SK-N-SH (cell line): ENCODE measurements at regions not wholly inside any gene's neighbourhood (a gene's known extent, or its start where the extent isn't known, plus 50 kb on each side); places are given as distances from the start of the nearest gene placed in this dataset.

ENCODE experiments used
- CTCF ChIA-PET: fragments of 300-600, 350-600 bp; formaldehyde crosslinking; extraction: SDS; loops from one replicate; lab custom pipeline; 2021; lab: Yijun Ruan, JAX
- POLR2A ChIA-PET: fragments of 350-600 bp; sonication (Branson Sonifier 250); formaldehyde crosslinking; extraction: SDS; loops from one replicate; lab custom pipeline; 2020; ENCODE audit warnings: antibody characterized with exemption, inconsistent platforms; lab: Yijun Ruan, JAX
- DNase-seq: peaks from one replicate; pipeline ENCODE4 v3.0.0; 2012
- H2AFZ ChIP-seq: fragments of 200-600 bp; sonication (generic); 2 replicates; pipeline ENCODE4 v1.8.1; 2016; ENCODE audit warnings: antibody characterized with exemption, mild to moderate bottlenecking, low read depth
- H3F3A ChIP-seq: fragments of 200-600 bp; sonication (generic); replicated peaks from 2 replicates; pipeline ENCODE3; 2016; ENCODE audit warnings: antibody characterized with exemption, mild to moderate bottlenecking; ENCODE audit not compliant: insufficient read depth
- H3K27ac ChIP-seq, 2 experiments: fragments of 200-500 bp in 1 of 2; fragments of 200-600 bp in 1 of 2; sonication (Bioruptor generic) in 1 of 2; sonication (generic), shearing (Covaris generic) in 1 of 2; 2 replicates each; pipeline versions ENCODE4 v1.5.1 to v1.6.1; 2014 to 2016; ENCODE audit warnings: low read depth in 2 of 2, inconsistent platforms in 1 of 2, low read length in 1 of 2, mild to moderate bottlenecking in 1 of 2, mixed read lengths in 1 of 2
- H3K27me3 ChIP-seq: fragments of 200-600 bp; sonication (generic), shearing (Covaris generic); 2 replicates; pipeline ENCODE4 v1.6.1; 2016; ENCODE audit warnings: mixed run types; ENCODE audit not compliant: insufficient read depth
- H3K36me3 ChIP-seq, 2 experiments: fragments of 200-500 bp in 1 of 2; fragments of 200-600 bp in 1 of 2; sonication (Bioruptor generic) in 1 of 2; sonication (generic) in 1 of 2; replicated peaks in 1 of 2; 2 replicates each; pipeline versions ENCODE3 to v1.5.1; 2014 to 2016; ENCODE audit warnings: low read length in 1 of 2, mild to moderate bottlenecking in 1 of 2; ENCODE audit not compliant: insufficient read depth in 2 of 2, control insufficient read depth in 1 of 2
- H3K4me1 ChIP-seq, 2 experiments: fragments of 200-500 bp in 1 of 2; fragments of 200-600 bp in 1 of 2; sonication (Bioruptor generic) in 1 of 2; sonication (generic), shearing (Covaris generic) in 1 of 2; 2 replicates each; pipeline versions ENCODE4 v1.5.1 to v1.6.1; 2014 to 2016; ENCODE audit warnings: low read depth in 1 of 2, low read length in 1 of 2, mixed run types in 1 of 2; ENCODE audit not compliant: insufficient read depth in 2 of 2, control insufficient read depth in 1 of 2
- H3K4me2 ChIP-seq: fragments of 200-600 bp; sonication (generic), shearing (Covaris generic); 2 replicates; pipeline ENCODE4 v1.6.1; 2017; ENCODE audit warnings: mixed run types
- H3K4me3 ChIP-seq, 2 experiments: fragments of 200-500 bp in 1 of 2; fragments of 200-600 bp in 1 of 2; sonication (Bioruptor generic) in 1 of 2; sonication (generic), shearing (Covaris generic) in 1 of 2; 2 replicates each; pipeline versions ENCODE4 v1.5.1 to v1.8.1; 2014 to 2016; ENCODE audit warnings: low read depth in 2 of 2, inconsistent platforms in 1 of 2, low read length in 1 of 2, mild to moderate bottlenecking in 1 of 2, mixed read lengths in 1 of 2, moderate library complexity in 1 of 2
- H3K79me2 ChIP-seq: fragments of 200-600 bp; sonication (generic); 2 replicates; pipeline ENCODE4 v1.8.1; 2017; ENCODE audit warnings: mild to moderate bottlenecking; ENCODE audit not compliant: insufficient read depth
- H3K9ac ChIP-seq: fragments of 200-600 bp; sonication (generic); 2 replicates; pipeline ENCODE4 v1.6.1; 2017; ENCODE audit warnings: mixed run types
- H3K9me2 ChIP-seq: fragments of 200-600 bp; sonication (generic); 2 replicates; pipeline ENCODE4 v1.6.1; 2017; ENCODE audit warnings: mixed run types
- H3K9me3 ChIP-seq: fragments of 200-600 bp; sonication (generic); 2 replicates; pipeline ENCODE4 v1.6.1; 2017; ENCODE audit warnings: mixed run types, mild to moderate bottlenecking, moderate library complexity
- H4K20me1 ChIP-seq: fragments of 200-600 bp; sonication (generic); 2 replicates; pipeline ENCODE4 v1.6.1; 2017; ENCODE audit warnings: mild to moderate bottlenecking, mixed run types; ENCODE audit not compliant: insufficient read depth
- CHD2 ChIP-seq: fragments of 150-350 bp; IDR thresholded peaks from 2 replicates; pipeline ENCODE4 v1.6.1; 2018; ENCODE audit warnings: low read length; ENCODE audit not compliant: partially characterized antibody
- ELF1 ChIP-seq: IDR thresholded peaks from 2 replicates; pipeline ENCODE4 v1.4.0; 2012
- EP300 ChIP-seq, 2 experiments: IDR thresholded peaks; 2 replicates each; pipeline versions ENCODE4 v1.4.0 to v1.6.1; 2012; ENCODE audit warnings: borderline replicate concordance in 1 of 2, low read depth in 1 of 2, low read length in 1 of 2
- EZH2phosphoT487 ChIP-seq: fragments of 200-600 bp; sonication (generic); IDR thresholded peaks from 2 replicates; pipeline ENCODE4 v1.6.1; 2017; ENCODE audit warnings: low read depth, mixed run types, mild to moderate bottlenecking, antibody characterized with exemption, moderate library complexity, borderline replicate concordance
- FOSL2 ChIP-seq: IDR thresholded peaks from 2 replicates; pipeline ENCODE4 v1.4.0; 2012; ENCODE audit warnings: low read depth, mild to moderate bottlenecking, moderate library complexity, borderline replicate concordance
- FOXM1 ChIP-seq: IDR thresholded peaks from 2 replicates; pipeline ENCODE4 v1.4.0; 2012; ENCODE audit warnings: low read depth, mild to moderate bottlenecking
- GATA2 ChIP-seq: sonication (generic); formaldehyde crosslinking; IDR thresholded peaks from 2 replicates; pipeline ENCODE4 v1.5.0; 2020; ENCODE audit warnings: mild to moderate bottlenecking, missing genetic modification reagents
- MEF2A ChIP-seq: IDR thresholded peaks from 2 replicates; pipeline ENCODE4 v1.4.0; 2012; ENCODE audit warnings: low read depth, borderline replicate concordance
- NFIC ChIP-seq: IDR thresholded peaks from 2 replicates; pipeline ENCODE4 v1.4.0; 2012; ENCODE audit warnings: borderline replicate concordance
- RAD21 ChIP-seq: IDR thresholded peaks from 2 replicates; pipeline ENCODE4 v1.6.1; 2012; ENCODE audit warnings: mild to moderate bottlenecking, low read length
- RCOR1 ChIP-seq: fragments of 150-350 bp; IDR thresholded peaks from 2 replicates; pipeline ENCODE4 v1.6.1; 2017; ENCODE audit warnings: antibody characterized with exemption, low read length
- RFX5 ChIP-seq: IDR thresholded peaks from 2 replicates; pipeline ENCODE4 v1.6.1; 2012; ENCODE audit warnings: mild to moderate bottlenecking, improper control_type of control experiment, low read length
- SIN3A ChIP-seq: IDR thresholded peaks from 2 replicates; pipeline ENCODE4 v1.6.1; 2012; ENCODE audit warnings: low read depth, mild to moderate bottlenecking, low read length, moderate library complexity, borderline replicate concordance
- TCF12 ChIP-seq: IDR thresholded peaks from 2 replicates; pipeline ENCODE4 v1.4.0; 2012
- YY1 ChIP-seq: IDR thresholded peaks from 2 replicates; pipeline ENCODE4 v1.4.0; 2012; ENCODE audit warnings: low read depth, mild to moderate bottlenecking
- WGBS: methylation state at CpG from one replicate; pipeline ENCODE4 v1.1.6; 2017; ENCODE audit warnings: low lambda C conversion rate; 5-methylcytosine and 5-hydroxymethylcytosine counted together
- TF ChIP-seq, protein P1 (sequence below): IDR thresholded peaks from 2 replicates; pipeline ENCODE4; 2012
- TF ChIP-seq, protein P2 (sequence below): IDR thresholded peaks from 2 replicates; pipeline ENCODE4 v1.6.1; 2012; ENCODE audit warnings: mild to moderate bottlenecking, low read depth, low read length, moderate library complexity
- TF ChIP-seq, protein P3 (sequence below): IDR thresholded peaks from 2 replicates; pipeline ENCODE4 v1.4.0; 2012; ENCODE audit warnings: low read depth, borderline replicate concordance
- TF ChIP-seq, protein P4 (sequence below): fragments of 150-350 bp; IDR thresholded peaks from 2 replicates; pipeline ENCODE4 v1.6.1; 2017; ENCODE audit warnings: antibody characterized with exemption, low read length, low read depth, borderline replicate concordance
- TF ChIP-seq, protein P5 (sequence below): IDR thresholded peaks from 2 replicates; pipeline ENCODE4 v1.4.0; 2012; ENCODE audit warnings: low read depth

DNA sequence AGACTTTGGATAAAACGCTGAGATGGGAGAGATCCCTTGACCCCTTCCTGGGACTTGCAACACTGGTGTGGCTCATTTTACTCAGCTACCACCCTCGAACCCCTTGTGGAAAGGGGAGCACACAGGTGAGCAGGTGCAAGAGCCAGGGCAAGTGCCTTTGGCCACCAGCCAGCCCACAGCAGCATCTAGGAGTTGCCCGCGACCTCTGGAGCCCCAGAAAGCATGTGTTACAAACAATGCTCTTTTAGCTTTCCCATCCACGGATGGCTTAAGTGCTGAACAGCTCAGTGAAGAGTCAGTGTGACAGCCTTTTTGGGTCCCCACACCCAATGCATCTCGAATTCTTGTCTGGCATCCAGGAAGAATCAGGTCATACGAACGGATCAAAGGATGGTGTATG lies 197.8 kb downstream of the MEMO1 start:
- H3K27ac ChIP-seq: no peak overlapping the region

More for the DNA sequence above, 197.8 kb downstream of the MEMO1 start:
- Histone ChIP-seq H3K79me2 (no peaks in the 10 kb centered on the region), H3F3A (no peaks in the 10 kb centered on the region), H4K20me1 (no peaks in the 10 kb centered on the region), H3K9me2 (no peaks in the 10 kb centered on the region), H3K9me3 (no peaks in the 10 kb centered on the region), H3K4me2 (no peak overlapping the region), H3K27me3 (no peaks in the 10 kb centered on the region), H2AFZ (no peak overlapping the region), H3K4me3 (no peak overlapping the region), H3K36me3 (no peaks in the 10 kb centered on the region), H3K4me1 (no peaks in the 10 kb centered on the region), H3K9ac (no peak overlapping the region)
- ChIA-PET CTCF (no interaction called here), POLR2A (no interaction called here)
- TF ChIP-seq GATA2 (no peak), YY1 (no peak), TCF12 (no peak), MEF2A (no peak), SIN3A (no peak), RFX5 (no peak), EP300 (IDR thresholded peaks at IDR 0.05; ENCODE audit: borderline replicate concordance in 1 of 2, low read depth in 1 of 2, low read length in 1 of 2) (no peak), ELF1 (no peak), EZH2phosphoT487 (no peak), FOSL2 (no peak), RCOR1 (no peak), NFIC (no peak), FOXM1 (no peak), RAD21 (no peak), CHD2 (no peak)
- TF ChIP-seq, protein P1, sequence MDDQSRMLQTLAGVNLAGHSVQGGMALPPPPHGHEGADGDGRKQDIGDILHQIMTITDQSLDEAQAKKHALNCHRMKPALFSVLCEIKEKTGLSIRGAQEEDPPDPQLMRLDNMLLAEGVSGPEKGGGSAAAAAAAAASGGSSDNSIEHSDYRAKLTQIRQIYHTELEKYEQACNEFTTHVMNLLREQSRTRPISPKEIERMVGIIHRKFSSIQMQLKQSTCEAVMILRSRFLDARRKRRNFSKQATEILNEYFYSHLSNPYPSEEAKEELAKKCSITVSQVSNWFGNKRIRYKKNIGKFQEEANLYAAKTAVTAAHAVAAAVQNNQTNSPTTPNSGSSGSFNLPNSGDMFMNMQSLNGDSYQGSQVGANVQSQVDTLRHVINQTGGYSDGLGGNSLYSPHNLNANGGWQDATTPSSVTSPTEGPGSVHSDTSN: no peak
- TF ChIP-seq, protein P2, sequence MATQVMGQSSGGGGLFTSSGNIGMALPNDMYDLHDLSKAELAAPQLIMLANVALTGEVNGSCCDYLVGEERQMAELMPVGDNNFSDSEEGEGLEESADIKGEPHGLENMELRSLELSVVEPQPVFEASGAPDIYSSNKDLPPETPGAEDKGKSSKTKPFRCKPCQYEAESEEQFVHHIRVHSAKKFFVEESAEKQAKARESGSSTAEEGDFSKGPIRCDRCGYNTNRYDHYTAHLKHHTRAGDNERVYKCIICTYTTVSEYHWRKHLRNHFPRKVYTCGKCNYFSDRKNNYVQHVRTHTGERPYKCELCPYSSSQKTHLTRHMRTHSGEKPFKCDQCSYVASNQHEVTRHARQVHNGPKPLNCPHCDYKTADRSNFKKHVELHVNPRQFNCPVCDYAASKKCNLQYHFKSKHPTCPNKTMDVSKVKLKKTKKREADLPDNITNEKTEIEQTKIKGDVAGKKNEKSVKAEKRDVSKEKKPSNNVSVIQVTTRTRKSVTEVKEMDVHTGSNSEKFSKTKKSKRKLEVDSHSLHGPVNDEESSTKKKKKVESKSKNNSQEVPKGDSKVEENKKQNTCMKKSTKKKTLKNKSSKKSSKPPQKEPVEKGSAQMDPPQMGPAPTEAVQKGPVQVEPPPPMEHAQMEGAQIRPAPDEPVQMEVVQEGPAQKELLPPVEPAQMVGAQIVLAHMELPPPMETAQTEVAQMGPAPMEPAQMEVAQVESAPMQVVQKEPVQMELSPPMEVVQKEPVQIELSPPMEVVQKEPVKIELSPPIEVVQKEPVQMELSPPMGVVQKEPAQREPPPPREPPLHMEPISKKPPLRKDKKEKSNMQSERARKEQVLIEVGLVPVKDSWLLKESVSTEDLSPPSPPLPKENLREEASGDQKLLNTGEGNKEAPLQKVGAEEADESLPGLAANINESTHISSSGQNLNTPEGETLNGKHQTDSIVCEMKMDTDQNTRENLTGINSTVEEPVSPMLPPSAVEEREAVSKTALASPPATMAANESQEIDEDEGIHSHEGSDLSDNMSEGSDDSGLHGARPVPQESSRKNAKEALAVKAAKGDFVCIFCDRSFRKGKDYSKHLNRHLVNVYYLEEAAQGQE: no peak
- TF ChIP-seq, protein P3, sequence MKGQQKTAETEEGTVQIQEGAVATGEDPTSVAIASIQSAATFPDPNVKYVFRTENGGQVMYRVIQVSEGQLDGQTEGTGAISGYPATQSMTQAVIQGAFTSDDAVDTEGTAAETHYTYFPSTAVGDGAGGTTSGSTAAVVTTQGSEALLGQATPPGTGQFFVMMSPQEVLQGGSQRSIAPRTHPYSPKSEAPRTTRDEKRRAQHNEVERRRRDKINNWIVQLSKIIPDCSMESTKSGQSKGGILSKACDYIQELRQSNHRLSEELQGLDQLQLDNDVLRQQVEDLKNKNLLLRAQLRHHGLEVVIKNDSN: no peak
- TF ChIP-seq, protein P4, sequence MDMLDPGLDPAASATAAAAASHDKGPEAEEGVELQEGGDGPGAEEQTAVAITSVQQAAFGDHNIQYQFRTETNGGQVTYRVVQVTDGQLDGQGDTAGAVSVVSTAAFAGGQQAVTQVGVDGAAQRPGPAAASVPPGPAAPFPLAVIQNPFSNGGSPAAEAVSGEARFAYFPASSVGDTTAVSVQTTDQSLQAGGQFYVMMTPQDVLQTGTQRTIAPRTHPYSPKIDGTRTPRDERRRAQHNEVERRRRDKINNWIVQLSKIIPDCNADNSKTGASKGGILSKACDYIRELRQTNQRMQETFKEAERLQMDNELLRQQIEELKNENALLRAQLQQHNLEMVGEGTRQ: no peak
- TF ChIP-seq, protein P5, sequence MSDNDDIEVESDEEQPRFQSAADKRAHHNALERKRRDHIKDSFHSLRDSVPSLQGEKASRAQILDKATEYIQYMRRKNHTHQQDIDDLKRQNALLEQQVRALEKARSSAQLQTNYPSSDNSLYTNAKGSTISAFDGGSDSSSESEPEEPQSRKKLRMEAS: no peak
- no peak for DNase-seq
- 39% methylated on average over 8 of the region's 8 CpGs for WGBS
